NT2/D1 (cell line): ENCODE measurements at regions not wholly inside any gene's neighbourhood (a gene's known extent, or its start where the extent isn't known, plus 50 kb on each side); places are given as distances from the start of the nearest gene placed in this dataset.

Experiments used
- SUZ12 ChIP-seq: IDR thresholded peaks from 2 replicates; pipeline ENCODE4 v1.6.1; 2011; ENCODE audit not compliant: insufficient read length, insufficient read depth; ENCODE audit errors: extremely low read depth
- YY1 ChIP-seq: IDR thresholded peaks from 2 replicates; pipeline ENCODE4 v1.6.1; 2011; ENCODE audit not compliant: insufficient read length, insufficient read depth

- no peak for TF ChIP-seq YY1
- TF ChIP-seq SUZ12, result no peak
Measured at GRCh38 chr16:64808474-64808873, 313.4 kb downstream of the CDH11 start.
